HEK293T (cell line): ENCODE measurements at regions not wholly inside any gene's neighbourhood (a gene's known extent, or its start where the extent isn't known, plus 50 kb on each side); places are given as distances from the start of the nearest gene placed in this dataset.

ENCODE experiments used
- BHLHE40 ChIP-seq: fragments of 450-650 bp; IDR thresholded peaks from 2 replicates; pipeline ENCODE4 v1.6.1; 2016; ENCODE audit warnings: mild to moderate bottlenecking, moderate library complexity, borderline replicate concordance
- FOXK2 ChIP-seq: fragments of 450-650 bp; IDR thresholded peaks from 2 replicates; pipeline ENCODE4 v1.6.1; 2016; ENCODE audit warnings: mild to moderate bottlenecking
- SP1 ChIP-seq: fragments of 450-650 bp; IDR thresholded peaks from 2 replicates; pipeline ENCODE4 v1.6.1; 2017
- SUZ12 ChIP-seq: fragments of 450-650 bp; IDR thresholded peaks from 2 replicates; pipeline ENCODE4 v1.6.1; 2016; ENCODE audit warnings: mild to moderate bottlenecking

DNA sequence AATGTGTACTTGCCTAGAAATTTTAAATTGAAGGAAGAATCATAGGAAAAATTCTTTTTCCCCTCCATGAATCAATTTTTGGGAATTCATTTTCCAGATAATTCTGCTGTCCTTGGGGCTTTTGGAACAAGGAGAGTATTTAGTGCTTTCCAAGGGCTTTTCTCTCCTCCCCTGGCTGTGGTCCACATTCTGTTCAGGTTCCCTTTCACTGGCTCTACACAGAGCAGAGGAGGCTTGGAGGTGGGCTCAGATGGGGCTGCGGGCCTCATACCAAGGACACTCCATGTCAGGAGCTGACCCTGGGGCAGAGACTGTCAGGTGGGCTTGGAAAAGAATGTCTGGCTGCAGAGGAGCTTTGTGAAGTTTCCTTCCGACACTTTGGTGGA lies 128.1 kb downstream of the GADD45G start:
- TF ChIP-seq BHLHE40 (no peak), FOXK2 (no peak), SUZ12 (no peak), SP1 (no peak)
